Hepatocyte (in vitro differentiated cells): ENCODE measurements at regions not wholly inside any gene's neighbourhood (a gene's known extent, or its start where the extent isn't known, plus 50 kb on each side); places are given as distances from the start of the nearest gene placed in this dataset.

Experiments
- DNase-seq: peaks from one replicate; pipeline ENCODE4 v3.0.0-alpha.2; 2016; ENCODE audit warnings: low spot score
- H2AFZ ChIP-seq: fragments of 200-600 bp; sonication (generic); 2 replicates; pipeline ENCODE4 v1.6.0; 2016; ENCODE audit warnings: antibody characterized with exemption, mild to moderate bottlenecking
- H3K27ac ChIP-seq: fragments of 200-600 bp; sonication (generic); 2 replicates; pipeline ENCODE4 v1.5.1; 2016; ENCODE audit warnings: mild to moderate bottlenecking
- H3K27me3 ChIP-seq: fragments of 200-600 bp; sonication (generic); 2 replicates; pipeline ENCODE4 v1.6.1; 2016
- H3K36me3 ChIP-seq: fragments of 200-600 bp; sonication (generic); replicated peaks from 2 replicates; pipeline ENCODE4 v1.5.1; 2016; ENCODE audit warnings: low read depth; ENCODE audit not compliant: insufficient read depth
- H3K4me1 ChIP-seq: fragments of 200-600 bp; sonication (generic); 2 replicates; pipeline ENCODE4 v1.5.1; 2016; ENCODE audit warnings: mild to moderate bottlenecking, moderate library complexity; ENCODE audit not compliant: insufficient read depth
- H3K4me2 ChIP-seq: fragments of 200-600 bp; sonication (generic); 2 replicates; pipeline ENCODE4 v1.6.0; 2016
- H3K4me3 ChIP-seq: fragments of 200-600 bp; sonication (generic); 2 replicates; pipeline ENCODE4 v1.5.1; 2016; ENCODE audit warnings: mild to moderate bottlenecking
- H3K79me2 ChIP-seq: fragments of 200-600 bp; sonication (generic); 2 replicates; pipeline ENCODE4 v1.6.0; 2017; ENCODE audit warnings: mild to moderate bottlenecking
- H3K9me2 ChIP-seq: fragments of 200-600 bp; sonication (generic); replicated peaks from 2 replicates; pipeline ENCODE4 v1.6.0; 2017; ENCODE audit warnings: mild to moderate bottlenecking; ENCODE audit not compliant: insufficient read depth
- H3K9me3 ChIP-seq: fragments of 200-600 bp; sonication (generic); 2 replicates; pipeline ENCODE4 v1.5.1; 2016; ENCODE audit warnings: low read depth, mild to moderate bottlenecking
- H4K20me1 ChIP-seq: fragments of 200-600 bp; sonication (generic); 2 replicates; pipeline ENCODE4 v1.6.0; 2016; ENCODE audit warnings: mild to moderate bottlenecking; ENCODE audit not compliant: insufficient read depth, poor library complexity, severe bottlenecking
- CTCF ChIP-seq: fragments of 200-600 bp; sonication (generic); IDR thresholded peaks from 2 replicates; pipeline ENCODE4 v1.5.1; 2016; ENCODE audit warnings: antibody characterized with exemption, mild to moderate bottlenecking; ENCODE audit not compliant: poor library complexity
- EZH2 ChIP-seq: fragments of 200-600 bp; sonication (generic); IDR thresholded peaks from 2 replicates; pipeline ENCODE4 v1.6.1; 2016; ENCODE audit warnings: antibody characterized with exemption, mild to moderate bottlenecking, borderline replicate concordance
- EZH2phosphoT487 ChIP-seq: fragments of 200-600 bp; sonication (generic); IDR thresholded peaks from one replicate; pipeline ENCODE4 v1.6.1; 2018; ENCODE audit warnings: antibody characterized with exemption, mild to moderate bottlenecking, low read depth, moderate library complexity; ENCODE audit not compliant: unreplicated experiment, severe bottlenecking
- WGBS: methylation state at CpG from one replicate; pipeline ENCODE4 v1.1.6; 2016; ENCODE audit warnings: low lambda C conversion rate; ENCODE audit errors: missing lambda C conversion rate; 5-methylcytosine and 5-hydroxymethylcytosine counted together

DNA sequence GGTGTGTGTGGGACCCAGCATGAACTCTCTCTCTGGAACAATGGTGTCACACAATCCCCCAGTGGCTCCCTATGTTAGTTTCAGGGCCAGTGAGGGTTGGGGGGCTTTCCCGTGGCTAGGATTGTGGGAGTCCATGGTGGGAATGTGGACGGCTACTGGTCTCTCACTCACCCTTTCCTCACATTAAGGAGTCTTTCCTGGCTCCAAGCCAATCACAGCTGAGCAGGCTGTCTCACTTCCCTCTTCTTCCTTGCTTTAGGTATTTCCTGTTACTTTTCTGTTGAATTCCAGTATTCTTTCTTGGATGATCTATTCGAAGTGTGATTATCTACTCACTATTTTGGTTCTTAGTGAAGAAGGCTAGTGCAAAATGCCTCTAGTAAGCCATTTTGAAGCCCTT is 324.4 kb upstream of the MPDZ start:
- H3K79me2 ChIP-seq: no peaks in the 10 kb centered on the region
- H3K9me2 ChIP-seq: no peaks in the 10 kb centered on the region
- H3K4me1 ChIP-seq: peaks cover 17% of the 10 kb centered on the region
- TF ChIP-seq EZH2: no peak
- no peak for TF ChIP-seq EZH2phosphoT487
- no peak for TF ChIP-seq CTCF
- H3K27me3 ChIP-seq: no peaks in the 10 kb centered on the region
- no peak overlapping the region for H3K4me2 ChIP-seq
- no peaks in the 10 kb centered on the region for H3K36me3 ChIP-seq
- WGBS: 73% methylated on average over 3 of the region's 3 CpGs
- no peaks in the 10 kb centered on the region for H3K9me3 ChIP-seq
- no peak for DNase-seq
- H3K27ac ChIP-seq: no peak overlapping the region
- no peaks in the 10 kb centered on the region for H4K20me1 ChIP-seq
- H3K4me3 ChIP-seq: no peak overlapping the region
- no peak overlapping the region for H2AFZ ChIP-seq

GRCh38 chr9:13598738-13599137 is 319.2 kb upstream of the MPDZ start:
- Histone ChIP-seq H3K27me3 (no peaks in the 10 kb centered on the region), H3K27ac (no peak overlapping the region), H3K79me2 (no peaks in the 10 kb centered on the region), H3K4me1 (no peaks in the 10 kb centered on the region), H3K9me2 (no peaks in the 10 kb centered on the region), H3K4me3 (no peak overlapping the region), H4K20me1 (no peaks in the 10 kb centered on the region), H3K9me3 (no peaks in the 10 kb centered on the region), H3K36me3 (no peaks in the 10 kb centered on the region), H2AFZ (no peak overlapping the region), H3K4me2 (no peak overlapping the region)
- no peak for DNase-seq
- no peak for TF ChIP-seq CTCF
- no peak for TF ChIP-seq EZH2

GRCh38 chr9:13597427-13597826 is 317.9 kb upstream of the MPDZ start:
- no peak for DNase-seq
- Histone ChIP-seq H3K27me3 (no peaks in the 10 kb centered on the region), H3K9me3 (no peaks in the 10 kb centered on the region), H3K4me1 (no peaks in the 10 kb centered on the region), H4K20me1 (no peaks in the 10 kb centered on the region), H3K27ac (no peak overlapping the region), H2AFZ (no peak overlapping the region), H3K4me3 (no peak overlapping the region), H3K9me2 (no peaks in the 10 kb centered on the region), H3K4me2 (no peak overlapping the region), H3K36me3 (no peaks in the 10 kb centered on the region), H3K79me2 (no peaks in the 10 kb centered on the region)
- TF ChIP-seq EZH2phosphoT487: no peak
- no peak for TF ChIP-seq CTCF
- TF ChIP-seq EZH2: no peak
- 66% methylated on average over 5 of the region's 5 CpGs for WGBS

DNA sequence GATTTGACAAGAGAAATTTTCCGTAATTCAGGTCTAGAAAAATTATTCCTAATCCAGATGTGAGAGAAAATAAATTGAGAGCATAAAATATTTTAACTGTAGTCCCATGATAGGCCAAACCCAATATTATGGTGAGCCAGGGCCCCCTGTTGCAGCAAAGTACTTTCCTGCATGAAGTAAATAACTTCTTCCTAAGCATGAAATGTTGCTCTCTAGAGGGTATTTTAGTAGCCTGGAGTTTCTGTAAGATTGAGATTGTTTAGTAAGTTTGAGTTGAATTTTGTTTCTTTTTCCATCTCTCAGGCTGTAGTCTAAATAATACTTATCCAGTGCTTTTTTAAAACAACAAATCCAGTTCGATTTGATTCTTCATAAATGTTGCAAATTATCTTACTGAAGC is 317.5 kb upstream of the MPDZ start:
- Histone ChIP-seq H3K27me3 (no peaks in the 10 kb centered on the region), H3K9me3 (no peaks in the 10 kb centered on the region), H3K27ac (no peak overlapping the region), H3K4me2 (no peak overlapping the region), H3K4me3 (no peak overlapping the region), H3K4me1 (no peaks in the 10 kb centered on the region), H3K36me3 (no peaks in the 10 kb centered on the region), H2AFZ (no peak overlapping the region), H3K79me2 (no peaks in the 10 kb centered on the region), H3K9me2 (no peaks in the 10 kb centered on the region), H4K20me1 (no peaks in the 10 kb centered on the region)
- DNase-seq: no peak
- TF ChIP-seq EZH2phosphoT487: no peak
- TF ChIP-seq CTCF: no peak
- no peak for TF ChIP-seq EZH2
- WGBS: 77% methylated on average over 2 of the region's 2 CpGs
